ENCODE measurements at regions not wholly inside any gene's neighbourhood (a gene's known extent, or its start where the extent isn't known, plus 50 kb on each side); places are given as distances from the start of the nearest gene placed in this dataset.

DNA sequence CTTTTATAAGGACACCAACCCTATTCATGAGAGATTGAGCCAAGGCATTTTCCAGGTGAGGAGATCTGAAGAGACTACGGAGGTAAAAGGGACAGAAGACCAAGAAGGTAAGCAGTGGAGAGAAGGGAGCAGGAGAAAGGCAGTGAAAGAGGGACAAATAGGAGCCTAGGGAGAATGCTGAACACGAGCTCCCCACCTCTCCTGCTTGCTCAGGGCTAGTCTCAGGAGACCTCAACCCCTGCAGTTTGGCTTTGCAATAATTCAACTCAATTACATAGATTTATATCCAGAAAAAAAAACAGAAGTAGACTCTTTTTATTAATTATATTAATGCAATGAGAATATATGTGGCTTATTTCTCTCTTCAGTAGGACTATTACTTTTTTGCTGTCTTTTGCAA lies 91.0 kb upstream of the DDX18 start:
- TF ChIP-seq POLR2A (IDR thresholded peaks at IDR 0.05; ENCODE audit: low read depth, low read length): no peak
- TF ChIP-seq, protein P1, sequence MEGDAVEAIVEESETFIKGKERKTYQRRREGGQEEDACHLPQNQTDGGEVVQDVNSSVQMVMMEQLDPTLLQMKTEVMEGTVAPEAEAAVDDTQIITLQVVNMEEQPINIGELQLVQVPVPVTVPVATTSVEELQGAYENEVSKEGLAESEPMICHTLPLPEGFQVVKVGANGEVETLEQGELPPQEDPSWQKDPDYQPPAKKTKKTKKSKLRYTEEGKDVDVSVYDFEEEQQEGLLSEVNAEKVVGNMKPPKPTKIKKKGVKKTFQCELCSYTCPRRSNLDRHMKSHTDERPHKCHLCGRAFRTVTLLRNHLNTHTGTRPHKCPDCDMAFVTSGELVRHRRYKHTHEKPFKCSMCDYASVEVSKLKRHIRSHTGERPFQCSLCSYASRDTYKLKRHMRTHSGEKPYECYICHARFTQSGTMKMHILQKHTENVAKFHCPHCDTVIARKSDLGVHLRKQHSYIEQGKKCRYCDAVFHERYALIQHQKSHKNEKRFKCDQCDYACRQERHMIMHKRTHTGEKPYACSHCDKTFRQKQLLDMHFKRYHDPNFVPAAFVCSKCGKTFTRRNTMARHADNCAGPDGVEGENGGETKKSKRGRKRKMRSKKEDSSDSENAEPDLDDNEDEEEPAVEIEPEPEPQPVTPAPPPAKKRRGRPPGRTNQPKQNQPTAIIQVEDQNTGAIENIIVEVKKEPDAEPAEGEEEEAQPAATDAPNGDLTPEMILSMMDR (conservative IDR thresholded peaks at IDR 0.05; ENCODE audit: low read depth, low read length): no peak
